Stimulated activated CD4-positive, alpha-beta T cell treated with anti-CD3 and anti-CD28 coated beads, Interleukin-2, amount 100 ng/mL, for 24 hours (primary cell): ENCODE measurements at regions not wholly inside any gene's neighbourhood (a gene's known extent, or its start where the extent isn't known, plus 50 kb on each side); places are given as distances from the start of the nearest gene placed in this dataset.

ENCODE experiments used
- DNase-seq, 2 donors: peaks; one replicate each; pipeline ENCODE4 v3.0.0-alpha.2; 2020

DNA sequence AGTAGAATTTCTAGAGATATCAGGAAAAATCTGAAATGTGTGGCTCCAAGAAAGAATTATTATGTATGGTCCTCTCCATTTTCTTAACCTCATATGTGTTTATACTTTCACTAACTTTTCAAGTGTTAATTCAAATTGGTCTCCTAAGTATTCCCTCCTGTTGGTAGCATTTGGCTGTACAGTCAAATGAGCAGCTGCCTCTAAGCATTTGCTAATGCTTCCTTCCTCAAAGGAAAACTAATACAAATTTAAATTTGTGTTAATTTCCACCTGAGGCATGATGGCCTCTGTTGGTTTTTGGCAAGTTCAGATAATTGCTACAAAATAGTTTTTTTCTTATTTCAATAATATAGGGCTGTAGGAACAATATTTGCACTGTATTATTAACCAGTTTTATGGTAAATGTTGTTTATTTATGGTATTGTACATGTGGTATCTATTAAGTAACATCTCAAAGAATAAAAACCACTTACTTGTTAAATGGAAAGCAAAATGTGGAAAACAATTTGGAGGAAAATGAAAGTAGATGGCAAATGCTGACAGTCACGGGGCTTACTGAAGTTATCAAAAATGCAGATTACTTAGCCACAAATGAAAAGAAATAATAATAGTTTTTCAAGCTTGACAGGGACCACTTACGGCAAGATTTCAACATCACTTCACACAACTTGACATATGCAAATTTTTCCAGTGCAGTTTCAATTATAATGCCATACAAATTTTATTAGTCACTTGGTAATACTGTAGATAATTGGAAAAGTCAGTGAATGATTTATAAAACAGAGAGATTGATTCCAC lies 299.3 kb upstream of the MEOX2 start:
- no peak for DNase-seq

DNA sequence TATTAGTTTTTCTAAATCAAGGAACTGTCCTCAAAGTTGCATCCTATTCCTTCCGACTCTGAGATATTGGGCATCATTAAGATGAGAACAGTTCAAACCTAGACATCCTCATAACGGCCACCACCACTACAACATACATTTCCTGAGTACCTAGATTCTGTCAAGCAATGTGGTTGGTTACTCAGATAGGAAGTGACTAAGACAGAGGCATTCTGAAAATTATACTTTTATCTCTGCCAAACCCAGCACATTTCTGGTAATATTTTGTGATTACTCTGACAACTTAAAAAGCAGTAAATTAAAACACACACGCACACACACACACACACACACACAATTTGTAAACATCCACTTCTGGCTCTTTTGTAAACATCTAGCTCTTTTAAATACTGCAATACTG lies 291.2 kb upstream of the MEOX2 start:
- DNase-seq = no peak

DNA sequence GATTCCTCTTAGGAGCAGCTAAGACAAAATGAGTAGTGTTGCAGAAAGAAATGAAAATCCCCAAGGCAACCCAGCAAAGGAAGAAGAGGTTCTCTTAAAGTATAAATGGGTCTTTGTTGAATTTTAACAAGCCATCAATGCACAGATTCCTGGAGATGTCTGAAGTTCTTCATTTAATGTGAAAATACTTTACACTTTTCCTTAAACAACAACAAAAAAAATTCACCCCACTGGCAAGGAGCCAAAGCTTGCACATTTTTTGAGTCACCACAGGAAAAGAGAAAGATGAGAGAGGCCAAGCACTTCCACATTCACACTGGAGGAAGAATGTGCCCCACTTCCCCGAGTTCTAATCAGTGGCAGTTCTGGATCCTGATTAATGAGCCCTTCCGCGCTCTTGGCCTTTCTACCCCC lies 286.4 kb upstream of the MEOX2 start:
- DNase-seq = no peak

DNA sequence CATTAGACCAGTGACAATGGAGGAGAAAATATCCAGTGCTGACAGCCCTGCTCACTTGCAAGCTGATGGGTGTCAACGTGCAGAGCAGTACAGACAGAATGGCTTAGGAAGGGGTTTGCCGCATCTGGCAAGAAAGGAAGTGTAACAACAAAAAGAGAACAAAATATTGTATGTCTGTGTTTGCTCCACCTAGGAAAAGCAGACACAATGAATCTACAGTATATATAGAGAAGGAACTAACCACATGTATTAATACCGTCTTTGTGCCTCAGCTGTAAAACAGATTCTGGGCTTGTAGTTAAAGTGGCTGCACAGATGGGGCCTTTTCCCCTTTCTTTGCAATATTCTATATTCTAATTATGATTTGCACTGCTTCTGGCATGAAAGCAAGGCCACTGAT lies 281.1 kb upstream of the MEOX2 start:
- DNase-seq = no peak

DNA sequence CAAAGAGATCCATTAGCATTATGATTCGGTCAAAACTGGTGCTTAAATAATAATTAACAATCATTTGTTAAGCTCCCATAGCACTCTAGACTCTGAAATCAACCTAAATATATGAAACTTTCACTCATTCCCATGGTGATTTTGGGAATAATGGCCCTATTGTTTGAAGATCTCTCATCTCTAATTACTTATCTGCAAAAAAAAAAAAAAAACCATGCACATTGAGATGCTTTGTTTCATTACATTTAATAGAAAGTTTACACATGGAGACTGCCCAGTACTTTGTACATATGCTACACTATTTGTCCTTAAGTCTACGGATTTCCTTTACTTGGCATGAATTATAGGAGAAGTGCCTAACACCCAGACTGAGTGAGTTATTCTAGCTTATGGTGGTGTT lies 280.6 kb upstream of the MEOX2 start:
- DNase-seq = no peak

DNA sequence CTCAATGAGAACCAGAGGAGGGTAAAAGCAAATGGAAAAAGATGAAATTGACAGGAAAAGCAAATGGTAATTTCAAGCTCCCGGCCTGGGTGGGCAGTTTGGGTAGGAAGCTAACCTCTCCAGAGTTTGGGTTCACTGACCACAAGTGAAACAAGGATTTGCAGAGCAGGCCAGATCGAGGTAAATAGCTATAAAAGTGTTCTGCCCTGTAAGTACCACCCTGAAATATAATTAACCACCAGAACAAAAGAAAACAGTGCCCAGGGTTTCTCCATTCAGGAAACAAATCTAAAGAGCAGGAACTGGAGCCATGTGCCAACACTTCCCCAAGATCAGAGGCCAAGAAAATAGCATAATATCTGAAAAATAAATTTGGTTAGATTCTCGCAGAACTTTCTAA lies 276.7 kb upstream of the MEOX2 start:
- no peak for DNase-seq

DNA sequence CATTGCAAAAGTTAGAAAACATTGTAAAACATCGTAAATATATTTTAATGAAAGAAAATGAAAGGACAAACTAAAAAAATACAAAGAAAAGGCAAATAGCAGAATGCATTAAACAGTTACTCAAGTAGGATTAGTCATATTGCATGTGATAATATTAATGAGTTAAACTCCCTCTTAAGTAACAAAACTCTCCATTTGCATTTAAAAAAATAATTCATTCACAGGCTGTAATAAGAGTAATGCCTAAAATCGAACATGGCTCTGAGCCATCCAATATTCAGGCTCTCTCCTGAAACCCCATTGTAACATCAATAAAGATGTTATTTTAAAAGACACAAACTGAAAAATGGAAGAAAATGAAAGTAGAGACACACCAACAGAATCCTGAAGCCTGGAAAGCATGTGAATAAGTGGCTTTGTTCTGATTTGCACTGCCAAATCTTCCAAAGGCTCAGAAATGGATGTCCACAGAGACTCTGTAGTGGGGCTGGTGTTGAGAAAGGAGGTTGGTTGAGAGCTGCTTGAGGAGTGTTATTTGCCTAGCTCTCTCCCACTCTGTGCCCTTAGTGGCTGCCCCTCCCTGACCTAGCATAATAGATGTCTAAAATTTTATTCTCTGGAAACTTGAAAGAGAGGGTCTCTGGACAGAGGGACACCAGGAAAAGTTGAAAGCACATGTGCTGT lies 268.3 kb upstream of the MEOX2 start:
- DNase-seq = no peak

DNA sequence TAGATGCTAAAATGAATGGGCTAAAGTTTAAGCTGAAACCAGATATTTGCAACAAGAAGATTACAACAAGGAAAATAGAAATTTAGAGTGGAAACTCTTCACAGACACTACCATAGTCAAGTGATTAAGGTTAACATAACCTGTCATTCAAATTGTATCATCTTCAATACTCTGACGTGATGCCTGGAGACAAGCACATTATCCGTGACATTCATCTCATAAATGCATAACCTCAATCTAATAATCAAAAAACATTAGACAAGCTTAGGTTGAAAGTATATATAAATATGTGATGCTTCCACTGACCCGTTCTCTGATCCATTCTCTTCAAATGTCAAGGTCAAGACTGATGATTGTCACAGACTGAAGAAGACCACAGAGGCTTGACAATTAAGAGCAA lies 263.8 kb upstream of the MEOX2 start:
- DNase-seq = no peak

DNA sequence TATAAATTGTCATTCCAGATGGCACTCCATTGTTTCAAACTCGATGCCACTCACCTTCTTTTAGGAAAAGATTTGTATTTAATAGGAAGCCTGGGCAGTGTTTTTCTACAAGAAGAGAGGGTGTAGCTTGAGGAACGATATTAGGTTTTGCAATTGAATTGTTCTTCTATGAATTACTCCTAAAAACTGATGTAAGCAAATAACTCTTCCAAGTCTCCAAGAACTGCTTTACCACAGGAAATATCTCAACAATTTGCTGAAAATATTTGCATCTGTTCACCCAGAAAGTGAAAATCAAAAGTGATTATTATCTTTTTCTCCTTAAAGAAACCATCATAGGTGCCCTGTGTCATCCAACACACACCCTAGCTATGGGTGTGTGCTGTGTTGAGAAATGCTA lies 261.3 kb upstream of the MEOX2 start:
- DNase-seq = no peak

DNA sequence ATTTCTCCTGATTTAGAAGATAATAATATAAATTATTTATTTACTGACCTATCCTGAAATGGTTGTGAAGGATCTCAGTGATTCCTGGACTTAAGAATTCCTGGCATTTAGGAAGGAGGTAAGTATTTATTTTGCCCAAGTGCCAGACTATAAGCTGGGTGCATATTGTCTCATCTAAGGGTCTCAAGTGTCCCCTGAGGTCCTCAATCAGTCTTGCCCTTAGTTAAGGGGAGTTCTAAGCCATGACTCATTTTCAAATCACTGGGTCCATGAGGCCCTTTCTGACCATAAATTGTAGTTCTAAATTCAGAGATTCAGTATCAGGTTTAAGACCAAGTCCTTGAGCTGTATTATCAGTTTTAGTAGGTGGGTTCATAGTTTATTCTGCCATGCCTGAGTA lies 251.6 kb upstream of the MEOX2 start:
- no peak for DNase-seq

DNA sequence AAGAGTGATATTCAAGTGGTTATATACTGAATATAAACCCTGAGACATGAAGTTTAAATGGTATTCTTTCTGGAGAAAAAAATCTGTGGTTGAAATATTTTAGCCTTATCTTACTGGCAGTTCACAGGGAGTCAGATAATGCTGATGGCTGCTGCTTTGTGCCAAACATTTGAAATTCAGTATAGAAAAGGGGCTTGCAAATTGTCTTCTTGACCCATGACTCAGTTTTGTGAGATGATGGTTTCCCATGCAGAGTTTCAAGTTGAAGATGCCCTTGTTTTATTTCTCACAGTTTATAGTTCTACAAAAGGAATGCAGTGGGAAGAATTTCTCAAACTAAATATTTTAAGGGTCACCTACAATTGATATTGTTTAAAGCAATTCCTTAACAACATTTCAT lies 251.1 kb upstream of the MEOX2 start:
- DNase-seq = no peak

DNA sequence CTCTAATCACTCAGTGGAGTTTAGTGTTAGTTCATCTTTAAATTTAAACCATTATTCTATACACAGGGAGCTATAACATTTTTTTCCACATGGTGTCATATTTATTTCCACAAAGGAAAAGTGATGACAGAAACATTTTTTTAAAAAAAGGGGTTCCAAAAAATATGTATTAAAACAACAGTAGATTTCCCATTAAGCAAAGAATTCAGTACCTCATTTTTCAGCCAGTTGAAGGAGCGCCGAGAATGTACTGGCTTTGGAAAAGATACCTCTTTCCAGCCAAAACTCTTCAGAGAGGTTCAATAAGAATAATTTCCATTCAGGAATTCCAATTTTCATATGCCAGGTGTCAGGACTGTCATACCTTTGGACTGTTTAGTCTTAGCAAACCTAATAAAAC lies 250.5 kb upstream of the MEOX2 start:
- no peak for DNase-seq

DNA sequence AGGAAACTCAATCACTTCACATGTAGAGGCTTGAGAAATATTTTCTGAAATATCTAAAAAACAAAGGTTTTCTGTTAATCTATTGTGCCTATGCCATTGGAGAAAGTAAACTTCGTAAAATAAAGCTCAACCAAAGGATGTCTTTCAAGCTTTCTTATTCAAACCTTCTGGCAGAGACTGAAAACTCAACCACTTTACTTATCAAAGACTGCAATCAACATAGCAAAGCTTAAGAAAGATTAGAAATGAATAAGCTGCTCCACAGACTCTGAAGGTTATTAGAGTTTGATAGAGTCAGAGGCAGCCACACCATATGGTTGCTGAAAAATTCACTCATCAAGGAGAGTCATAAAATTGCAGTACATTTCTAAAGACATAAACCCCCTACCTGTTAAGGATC lies 245.8 kb upstream of the MEOX2 start:
- DNase-seq = no peak

DNA sequence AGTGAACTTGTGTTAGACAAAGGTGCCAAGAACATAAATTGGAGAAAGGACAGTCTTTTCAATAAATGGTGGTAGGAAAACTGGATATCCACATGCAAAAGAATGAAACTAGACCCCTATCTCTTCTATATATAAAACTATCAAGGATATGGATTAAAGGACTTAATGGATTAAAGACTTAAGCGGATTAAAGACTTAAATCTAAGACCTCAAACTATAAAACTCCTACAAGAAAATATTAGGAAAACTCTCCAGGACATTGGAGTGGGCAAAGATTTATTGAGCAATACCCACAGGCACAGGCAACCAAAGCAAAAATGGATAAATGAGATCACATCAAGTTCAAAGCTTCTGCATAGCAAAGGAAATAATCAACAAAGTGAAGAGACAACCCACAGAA lies 242.9 kb upstream of the MEOX2 start:
- no peak for DNase-seq

DNA sequence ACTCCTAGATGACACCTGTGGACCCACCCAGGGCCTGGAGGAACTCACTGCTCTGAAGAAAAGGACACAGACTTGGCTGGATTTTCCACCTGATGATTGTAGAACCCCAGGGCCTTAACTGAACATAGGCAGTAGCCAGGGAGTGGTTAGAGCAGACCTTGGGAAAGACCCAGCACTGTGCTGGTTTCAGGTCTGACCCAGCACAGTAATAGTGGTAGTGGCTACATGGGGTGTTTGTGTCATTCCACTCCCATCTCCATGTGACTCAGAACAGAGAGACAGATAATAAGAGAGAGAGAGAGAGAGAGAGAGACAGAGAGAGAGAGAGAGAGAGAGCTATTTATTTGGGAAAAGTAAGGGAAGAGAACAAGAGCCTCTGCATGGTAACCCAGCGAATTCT lies 239.1 kb upstream of the MEOX2 start:
- no peak for DNase-seq

DNA sequence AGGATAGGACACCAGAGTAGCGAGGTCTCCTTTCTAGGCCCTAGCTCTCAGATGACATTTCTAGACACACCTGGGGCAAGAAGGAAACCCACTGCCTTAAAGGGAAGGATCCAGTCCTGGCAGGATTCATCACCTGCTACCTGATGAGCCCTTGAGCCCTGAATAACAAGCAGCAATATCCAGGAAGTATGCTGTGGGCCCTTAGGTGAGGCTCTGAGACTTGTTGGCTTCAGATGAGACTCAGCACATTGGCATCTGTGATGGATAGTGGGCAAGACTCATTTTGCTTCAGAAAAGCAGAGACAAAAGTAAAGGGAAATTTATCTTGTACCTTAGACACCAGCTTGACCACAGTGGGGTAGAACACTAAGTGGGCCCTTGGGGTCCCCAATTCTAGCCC lies 238.4 kb upstream of the MEOX2 start:
- no peak for DNase-seq

DNA sequence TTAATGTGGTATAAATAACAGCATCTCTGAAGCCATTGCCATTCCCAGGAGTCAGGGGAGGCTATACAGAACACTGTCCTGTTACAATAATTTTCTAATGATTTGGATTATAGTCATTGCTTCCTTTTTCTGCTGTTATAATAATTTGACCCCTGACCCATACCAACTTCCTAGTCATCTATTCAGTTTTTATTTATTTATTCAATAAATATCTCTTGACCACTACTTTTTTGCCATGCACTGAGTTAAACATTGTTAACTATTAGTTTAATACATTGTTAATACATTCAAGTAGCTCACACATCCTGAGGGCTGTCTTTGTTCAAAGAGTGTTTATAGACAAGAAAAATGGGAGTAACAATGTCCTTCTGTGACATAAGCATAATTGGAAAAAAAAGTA lies 235.5 kb upstream of the MEOX2 start:
- no peak for DNase-seq

DNA sequence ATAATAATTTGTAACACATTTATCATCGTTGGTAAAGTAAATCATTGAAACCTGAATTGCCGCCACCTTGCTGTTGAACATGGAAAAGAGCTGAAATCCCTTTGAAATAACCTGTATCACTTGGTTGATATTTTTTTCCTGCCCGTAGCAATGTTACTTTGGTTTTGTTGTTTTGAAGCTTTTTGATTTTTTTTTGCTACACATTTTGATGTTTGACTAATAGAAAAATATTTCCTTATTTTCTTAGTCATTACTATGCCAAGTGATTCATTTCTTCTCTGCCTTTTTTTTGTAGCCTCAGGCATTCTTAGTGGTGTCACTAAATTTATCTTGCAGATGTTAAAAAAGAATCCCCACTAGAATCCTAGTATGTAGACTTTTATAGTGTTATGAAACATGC lies 235.1 kb upstream of the MEOX2 start:
- no peak for DNase-seq

DNA sequence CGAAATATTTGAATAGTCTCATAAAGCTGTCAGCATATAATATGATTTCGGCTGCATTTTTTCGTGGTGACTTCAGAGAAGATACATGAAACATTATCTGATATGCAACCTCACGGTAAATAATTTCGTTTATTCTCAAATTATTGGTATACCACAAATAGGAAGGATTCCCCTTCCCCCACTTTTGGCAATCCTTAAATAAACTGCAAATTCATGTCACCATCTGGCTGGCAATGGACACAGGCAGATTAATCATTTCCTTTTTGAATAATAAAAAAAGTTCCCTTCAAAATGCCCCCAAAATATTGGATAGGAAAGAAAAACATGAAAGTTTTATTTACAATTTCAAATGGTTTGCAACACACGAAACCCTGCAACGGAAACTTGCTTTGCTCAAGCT lies 234.5 kb upstream of the MEOX2 start:
- DNase-seq = no peak

DNA sequence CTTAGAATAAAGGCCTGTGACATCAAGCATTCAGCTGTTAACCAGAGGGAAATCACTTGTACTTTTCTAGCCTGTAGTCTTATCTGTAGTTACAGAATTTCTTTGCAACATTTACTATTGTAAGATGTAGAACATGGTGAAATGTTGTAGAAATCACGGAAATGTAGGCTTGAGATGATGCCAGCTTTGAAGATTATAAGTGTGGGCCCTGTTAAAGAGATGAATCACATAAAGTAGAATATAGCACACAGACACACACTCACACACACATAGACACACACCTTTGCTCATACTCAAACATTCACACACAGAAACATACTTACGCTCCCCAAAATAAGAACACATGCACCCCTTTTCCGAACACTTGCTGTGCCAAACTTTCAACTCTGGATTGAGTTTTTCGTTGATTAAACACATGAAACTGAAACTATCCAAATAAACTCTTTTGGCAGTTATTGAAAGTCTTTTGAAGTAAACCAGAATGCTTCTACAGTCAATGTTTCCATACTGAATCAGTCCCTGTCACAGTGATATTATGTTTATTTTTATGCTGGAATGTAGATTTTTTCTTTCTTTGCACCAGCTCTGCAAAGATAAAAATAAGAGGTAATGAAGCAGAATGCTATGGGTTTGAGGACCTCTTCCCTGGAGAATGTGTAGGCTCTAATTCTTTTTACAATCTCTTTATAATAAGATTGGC lies 230.3 kb upstream of the MEOX2 start:
- no peak for DNase-seq

DNA sequence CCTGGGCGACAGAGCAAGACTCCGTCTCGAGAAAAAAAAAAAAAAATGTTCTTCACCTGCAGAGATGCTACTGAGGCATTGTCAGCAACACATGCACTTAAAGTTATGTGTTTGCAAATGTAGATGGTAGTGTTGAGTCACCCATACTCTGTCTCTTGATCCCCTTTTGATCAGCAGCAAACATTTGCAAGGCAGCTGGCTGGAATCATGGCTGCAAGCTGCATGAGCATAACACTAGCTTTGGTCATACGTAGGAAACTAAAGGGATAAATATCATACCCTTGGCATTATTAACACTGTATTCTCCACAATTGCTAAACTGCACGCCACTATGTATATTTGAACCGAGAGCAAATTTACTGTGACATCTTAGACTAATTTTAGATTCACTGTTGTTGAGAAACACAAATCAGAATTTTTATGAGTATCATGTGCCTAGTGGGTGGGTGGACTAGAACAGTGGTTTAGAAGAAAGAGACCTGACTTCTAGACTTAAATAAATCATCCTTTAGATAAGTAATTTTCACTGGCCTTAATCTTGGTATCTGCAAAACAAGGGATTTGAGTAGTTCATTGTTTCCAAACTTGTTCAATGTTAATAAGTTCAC lies 229.3 kb upstream of the MEOX2 start:
- DNase-seq = no peak

DNA sequence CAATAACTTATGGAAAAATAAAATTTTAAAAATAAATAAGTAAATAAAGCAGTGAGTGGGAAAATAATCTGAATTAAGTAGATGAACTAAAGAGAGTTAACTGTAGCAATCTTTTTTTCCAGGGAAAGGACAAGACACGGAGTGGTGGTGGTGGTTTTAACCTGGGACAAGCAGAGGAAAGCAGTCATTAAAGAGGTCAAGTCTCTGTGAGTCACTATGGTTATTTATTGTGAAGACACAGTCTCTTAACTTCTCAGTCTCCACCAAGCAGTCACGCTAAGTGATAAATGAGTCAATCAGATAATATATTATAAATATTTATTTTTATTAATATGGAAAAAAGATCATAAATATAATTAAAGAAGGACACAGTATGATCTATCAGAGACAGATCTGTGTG lies 228.1 kb upstream of the MEOX2 start:
- no peak for DNase-seq

DNA sequence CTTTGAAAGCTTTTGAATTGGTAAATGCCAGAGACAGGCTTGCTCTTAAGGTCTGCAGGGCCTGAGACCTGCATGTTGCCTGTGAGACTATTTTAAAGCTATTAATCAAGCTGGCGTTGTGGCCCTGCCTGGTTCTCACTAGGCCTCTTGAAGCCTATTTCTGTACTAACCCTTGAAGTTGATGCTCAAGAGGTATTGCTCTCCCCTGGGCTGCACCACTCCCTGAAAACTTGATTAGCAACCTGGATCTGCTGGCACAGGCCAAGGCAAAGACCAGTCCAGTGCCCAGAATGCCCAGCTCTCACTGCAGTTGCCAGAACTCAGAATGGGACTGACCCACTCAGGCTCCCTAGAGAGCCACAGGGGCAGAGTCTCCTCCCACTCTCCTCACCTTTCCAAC lies 220.0 kb upstream of the MEOX2 start:
- no peak for DNase-seq
